Neutrophil (primary cell): ENCODE measurements at regions not wholly inside any gene's neighbourhood (a gene's known extent, or its start where the extent isn't known, plus 50 kb on each side); places are given as distances from the start of the nearest gene placed in this dataset.
"Not testable (repeated sequence)": the region's sequence is repeated elsewhere in the genome, so short reads cannot be mapped to it uniquely, and the experiment has no call there.

ENCODE experiments used
- H3K27ac ChIP-seq: fragments of 200-600 bp; sonication (generic); 2 replicates; pipeline ENCODE4 v1.5.1; 2016; ENCODE audit warnings: mild to moderate bottlenecking, moderate library complexity
- H3K27me3 ChIP-seq: fragments of 200-600 bp; sonication (generic); 2 replicates; pipeline ENCODE4 v1.6.0; 2016; ENCODE audit warnings: mild to moderate bottlenecking
- H3K36me3 ChIP-seq: fragments of 200-600 bp; sonication (generic); 2 replicates; pipeline ENCODE4 v1.5.1; 2017
- H3K4me1 ChIP-seq, 2 experiments: fragments of 200-600 bp in 1 of 2; sonication (generic) in 1 of 2; 1 replicate in 1 of 2; 2 replicates in 1 of 2; pipeline versions ENCODE4 v1.5.1 to v1.6.1; 2013 to 2016; ENCODE audit warnings: low read depth in 1 of 2, low read length in 1 of 2, mild to moderate bottlenecking in 1 of 2, moderate library complexity in 1 of 2; ENCODE audit not compliant: control insufficient read depth in 1 of 2, insufficient read depth in 1 of 2
- H3K4me3 ChIP-seq, 2 experiments: fragments of 200-600 bp in 1 of 2; sonication (generic) in 1 of 2; 1 replicate in 1 of 2; 2 replicates in 1 of 2; pipeline ENCODE4 v1.5.1; 2013 to 2016; ENCODE audit warnings: low read depth in 1 of 2, low read length in 1 of 2, mild to moderate bottlenecking in 1 of 2, moderate library complexity in 1 of 2
- H3K9me3 ChIP-seq: fragments of 200-600 bp; sonication (generic); 2 replicates; pipeline ENCODE4 v1.5.1; 2016
- CTCF ChIP-seq: fragments of 200-600 bp; sonication (generic); IDR thresholded peaks from 2 replicates; pipeline ENCODE4 v1.5.1; 2016; ENCODE audit warnings: antibody characterized with exemption

- Histone ChIP-seq H3K4me3 (no peak overlapping the region), H3K27ac (no peak overlapping the region), H3K9me3 (no peaks in the 10 kb centered on the region), H3K4me1 (no peaks in the 10 kb centered on the region), H3K27me3 (no peaks in the 10 kb centered on the region), H3K36me3 (no peaks in the 10 kb centered on the region)
- no peak for TF ChIP-seq CTCF
Observed at GRCh38 chr6:11471261-11471660, 66.3 kb upstream of the TMEM170B start.

- Histone ChIP-seq H3K9me3 (no peaks in the 10 kb centered on the region), H3K27ac (no peak overlapping the region), H3K4me1 (no peaks in the 10 kb centered on the region), H3K36me3 (no peaks in the 10 kb centered on the region), H3K27me3 (no peaks in the 10 kb centered on the region), H3K4me3 (no peak overlapping the region)
- no peak for TF ChIP-seq CTCF
Observed at GRCh38 chr6:11469684-11470083, 67.9 kb upstream of the TMEM170B start.

- not testable (repeated sequence) for H3K4me3 ChIP-seq, H3K27me3 ChIP-seq, H3K4me1 ChIP-seq, H3K36me3 ChIP-seq, H3K27ac ChIP-seq, H3K9me3 ChIP-seq
Observed at GRCh38 chr6:11468271-11468670, 69.3 kb upstream of the TMEM170B start.

GRCh38 chr6:11467364-11467763, 70.2 kb upstream of the TMEM170B start:
- H3K9me3 ChIP-seq, result no peaks in the 10 kb centered on the region
- H3K4me3 ChIP-seq, result no peak overlapping the region
- H3K27me3 ChIP-seq, result no peaks in the 10 kb centered on the region
- peaks cover 9 to 10% of the 10 kb centered on the region in 2 experiments for H3K4me1 ChIP-seq
- no peak overlapping the region for H3K27ac ChIP-seq
- no peaks in the 10 kb centered on the region for H3K36me3 ChIP-seq
- no peak for TF ChIP-seq CTCF

GRCh38 chr6:11463398-11463780, 74.2 kb upstream of the TMEM170B start:
- no peak for TF ChIP-seq CTCF
- Histone ChIP-seq H3K4me1 (peaks cover 28 to 30% of the 10 kb centered on the region in 2 experiments), H3K4me3 (no peak overlapping the region), H3K9me3 (no peaks in the 10 kb centered on the region), H3K27ac (no peak overlapping the region), H3K36me3 (no peaks in the 10 kb centered on the region), H3K27me3 (no peaks in the 10 kb centered on the region)

GRCh38 chr6:11462742-11463397, 74.7 kb upstream of the TMEM170B start:
- H3K36me3 ChIP-seq, result no peaks in the 10 kb centered on the region
- no peak overlapping the region for H3K4me3 ChIP-seq
- no peak overlapping the region for H3K27ac ChIP-seq
- TF ChIP-seq CTCF, result no peak
- H3K4me1 ChIP-seq, result peaks cover 28 to 30% of the 10 kb centered on the region in 2 experiments
- no peaks in the 10 kb centered on the region for H3K27me3 ChIP-seq
- H3K9me3 ChIP-seq, result no peaks in the 10 kb centered on the region
